Immature natural killer cell (primary cell): ENCODE measurements at regions not wholly inside any gene's neighbourhood (a gene's known extent, or its start where the extent isn't known, plus 50 kb on each side); places are given as distances from the start of the nearest gene placed in this dataset.

ENCODE experiments used
- DNase-seq, 3 donors: peaks; one replicate each; pipeline ENCODE4 v3.0.0; 2022; ENCODE audit warnings: mixed read lengths in 1 of 3
- H3K27ac Mint-ChIP-seq, 6 donors: one replicate each; pipeline ENCODE4 v1.8.0; 2020; ENCODE audit warnings: mixed read lengths in 6 of 6, mild to moderate bottlenecking in 5 of 6, inconsistent platforms in 4 of 6, moderate library complexity in 3 of 6
- H3K27me3 Mint-ChIP-seq, 3 donors: one replicate each; pipeline ENCODE4 v1.8.0; 2020 to 2021; ENCODE audit warnings: low read depth in 3 of 3, mild to moderate bottlenecking in 3 of 3, mixed read lengths in 3 of 3, moderate library complexity in 3 of 3, inconsistent platforms in 1 of 3
- H3K36me3 Mint-ChIP-seq, 3 donors: one replicate each; pipeline ENCODE4 v1.8.0; 2020; ENCODE audit warnings: mixed read lengths in 3 of 3, inconsistent platforms in 2 of 3, mild to moderate bottlenecking in 2 of 3
- H3K4me1 Mint-ChIP-seq, 2 donors: one replicate each; pipeline ENCODE4 v1.8.0; 2020; ENCODE audit warnings: inconsistent platforms in 2 of 2, mild to moderate bottlenecking in 2 of 2, mixed read lengths in 2 of 2, moderate library complexity in 1 of 2
- H3K4me3 Mint-ChIP-seq, 5 donors: one replicate each; pipeline ENCODE4 v1.8.0; 2020; ENCODE audit warnings: mild to moderate bottlenecking in 5 of 5, mixed read lengths in 5 of 5, inconsistent platforms in 3 of 5, moderate library complexity in 3 of 5
- H3K9me3 Mint-ChIP-seq, 6 donors: one replicate each; pipeline ENCODE4 v1.8.0; 2020; ENCODE audit warnings: mild to moderate bottlenecking in 6 of 6, mixed read lengths in 6 of 6, inconsistent platforms in 4 of 6, moderate library complexity in 3 of 6

GRCh38 chr13:68676513-68677115 lies 1431.0 kb upstream of the ATXN8OS start:
- H3K36me3 Mint-ChIP-seq, result no peaks in the 10 kb centered on the region
- H3K9me3 Mint-ChIP-seq, result peaks cover 10 to 39% (median 19%) of the 10 kb centered on the region in 6 donors
- H3K27ac Mint-ChIP-seq, result no peak overlapping the region
- DNase-seq, result no peak
- peaks cover 0 to 1% (median 0%) of the 10 kb centered on the region in 3 donors for H3K27me3 Mint-ChIP-seq
- no peak overlapping the region for H3K4me3 Mint-ChIP-seq
- H3K4me1 Mint-ChIP-seq, result no peaks in the 10 kb centered on the region

GRCh38 chr13:68675209-68675608 lies 1432.4 kb upstream of the ATXN8OS start:
- H3K4me3 Mint-ChIP-seq, result no peak overlapping the region
- no peak for DNase-seq
- no peak overlapping the region for H3K27ac Mint-ChIP-seq
- H3K4me1 Mint-ChIP-seq, result no peaks in the 10 kb centered on the region
- no peaks in the 10 kb centered on the region for H3K36me3 Mint-ChIP-seq
- peaks cover 14 to 44% (median 18%) of the 10 kb centered on the region in 6 donors for H3K9me3 Mint-ChIP-seq
- H3K27me3 Mint-ChIP-seq, result peaks cover 0 to 2% (median 0%) of the 10 kb centered on the region in 3 donors

GRCh38 chr13:68667863-68668262 lies 1437.7 kb upstream of the PCDH9 start:
- H3K27me3 Mint-ChIP-seq, result peaks cover 0 to 2% (median 0%) of the 10 kb centered on the region in 3 donors
- no peak for DNase-seq
- no peak overlapping the region for H3K4me3 Mint-ChIP-seq
- no peaks in the 10 kb centered on the region for H3K36me3 Mint-ChIP-seq
- peaks cover 5 to 27% (median 7%) of the 10 kb centered on the region in 6 donors for H3K9me3 Mint-ChIP-seq
- no peaks in the 10 kb centered on the region for H3K4me1 Mint-ChIP-seq
- no peak overlapping the region for H3K27ac Mint-ChIP-seq

GRCh38 chr13:68666774-68667397 lies 1436.8 kb upstream of the PCDH9 start:
- DNase-seq, result no peak
- no peaks in the 10 kb centered on the region for H3K4me1 Mint-ChIP-seq
- H3K36me3 Mint-ChIP-seq, result no peaks in the 10 kb centered on the region
- peaks cover 5 to 27% (median 7%) of the 10 kb centered on the region in 6 donors for H3K9me3 Mint-ChIP-seq
- H3K27me3 Mint-ChIP-seq, result peaks cover 0 to 2% (median 0%) of the 10 kb centered on the region in 3 donors
- H3K27ac Mint-ChIP-seq, result no peak overlapping the region
- no peak overlapping the region for H3K4me3 Mint-ChIP-seq

GRCh38 chr13:68645814-68646213 lies 1415.7 kb upstream of the PCDH9 start:
- Mint-ChIP-seq H3K27ac (no peak overlapping the region), H3K27me3 (peaks cover 0 to 6% (median 0%) of the 10 kb centered on the region in 3 donors), H3K36me3 (peaks cover 0 to 4% (median 0%) of the 10 kb centered on the region in 3 donors), H3K4me1 (no peaks in the 10 kb centered on the region), H3K4me3 (no peak overlapping the region), H3K9me3 (peaks cover 11 to 42% (median 26%) of the 10 kb centered on the region in 6 donors)
- DNase-seq, result no peak

- Mint-ChIP-seq H3K27me3 (peaks cover 0 to 6% (median 0%) of the 10 kb centered on the region in 3 donors), H3K4me1 (no peaks in the 10 kb centered on the region), H3K4me3 (no peak overlapping the region), H3K27ac (no peak overlapping the region), H3K36me3 (no peaks in the 10 kb centered on the region), H3K9me3 (peaks cover 9 to 38% (median 23%) of the 10 kb centered on the region in 6 donors)
- no peak for DNase-seq
These were observed 1414.5 kb upstream of the PCDH9 start for GRCh38 chr13:68644611-68645010.

GRCh38 chr13:68636784-68637183 lies 1406.6 kb upstream of the PCDH9 start:
- no peak overlapping the region for H3K4me3 Mint-ChIP-seq
- no peaks in the 10 kb centered on the region for H3K36me3 Mint-ChIP-seq
- H3K4me1 Mint-ChIP-seq, result no peaks in the 10 kb centered on the region
- no peak overlapping the region for H3K27ac Mint-ChIP-seq
- H3K27me3 Mint-ChIP-seq, result no peaks in the 10 kb centered on the region
- H3K9me3 Mint-ChIP-seq, result peaks cover 5 to 30% (median 14%) of the 10 kb centered on the region in 6 donors
- no peak for DNase-seq

- Mint-ChIP-seq H3K27ac (no peak overlapping the region), H3K4me3 (no peak overlapping the region), H3K36me3 (peaks cover 0 to 4% (median 0%) of the 10 kb centered on the region in 3 donors), H3K27me3 (peaks cover 0 to 3% (median 0%) of the 10 kb centered on the region in 3 donors), H3K4me1 (no peaks in the 10 kb centered on the region), H3K9me3 (peaks cover 12 to 60% (median 30%) of the 10 kb centered on the region in 6 donors)
- no peak for DNase-seq
These were observed 1398.9 kb upstream of the PCDH9 start for GRCh38 chr13:68628994-68629393.

GRCh38 chr13:68627379-68627778 lies 1397.2 kb upstream of the PCDH9 start:
- Mint-ChIP-seq H3K4me3 (no peak overlapping the region), H3K36me3 (peaks cover 0 to 4% (median 0%) of the 10 kb centered on the region in 3 donors), H3K4me1 (no peaks in the 10 kb centered on the region)

GRCh38 chr13:68616600-68617222 lies 1386.6 kb upstream of the PCDH9 start:
- peaks cover 0 to 3% (median 0%) of the 10 kb centered on the region in 3 donors for H3K27me3 Mint-ChIP-seq
- peaks cover 0 to 6% (median 0%) of the 10 kb centered on the region in 3 donors for H3K36me3 Mint-ChIP-seq
- H3K4me1 Mint-ChIP-seq, result no peaks in the 10 kb centered on the region
- no peak for DNase-seq
- peaks cover 18 to 53% (median 40%) of the 10 kb centered on the region in 6 donors for H3K9me3 Mint-ChIP-seq
- H3K27ac Mint-ChIP-seq, result no peak overlapping the region
- no peak overlapping the region for H3K4me3 Mint-ChIP-seq

More at GRCh38 chr13:68627379-68627778, 1397.2 kb upstream of the PCDH9 start:
- Mint-ChIP-seq H3K27me3 (peaks cover 0 to 3% (median 0%) of the 10 kb centered on the region in 3 donors), H3K9me3 (peaks cover 7 to 56% (median 27%) of the 10 kb centered on the region in 6 donors), H3K27ac (no peak overlapping the region)
- DNase-seq, result no peak

GRCh38 chr13:68609661-68610060 lies 1379.5 kb upstream of the PCDH9 start:
- no peak overlapping the region for H3K27ac Mint-ChIP-seq
- H3K36me3 Mint-ChIP-seq, result no peaks in the 10 kb centered on the region
- no peak overlapping the region for H3K4me3 Mint-ChIP-seq
- no peaks in the 10 kb centered on the region for H3K4me1 Mint-ChIP-seq
- peaks cover 0 to 3% (median 0%) of the 10 kb centered on the region in 3 donors for H3K27me3 Mint-ChIP-seq
- H3K9me3 Mint-ChIP-seq, result peaks cover 6 to 32% (median 20%) of the 10 kb centered on the region in 6 donors
- DNase-seq, result no peak

GRCh38 chr13:68608147-68608546 lies 1378.0 kb upstream of the PCDH9 start:
- DNase-seq, result no peak
- H3K27ac Mint-ChIP-seq, result no peak overlapping the region
- no peak overlapping the region for H3K4me3 Mint-ChIP-seq
- peaks cover 3 to 25% (median 15%) of the 10 kb centered on the region in 6 donors for H3K9me3 Mint-ChIP-seq
- peaks cover 0 to under 1% (median 0%) of the 10 kb centered on the region in 3 donors for H3K27me3 Mint-ChIP-seq
- H3K36me3 Mint-ChIP-seq, result no peaks in the 10 kb centered on the region
- H3K4me1 Mint-ChIP-seq, result no peaks in the 10 kb centered on the region

GRCh38 chr13:68597641-68598040 lies 1367.5 kb upstream of the PCDH9 start:
- no peaks in the 10 kb centered on the region for H3K36me3 Mint-ChIP-seq
- no peak for DNase-seq
- peaks cover 0 to 39% (median 15%) of the 10 kb centered on the region in 6 donors for H3K9me3 Mint-ChIP-seq
- H3K27me3 Mint-ChIP-seq, result no peaks in the 10 kb centered on the region
- no peak overlapping the region for H3K27ac Mint-ChIP-seq
- no peaks in the 10 kb centered on the region for H3K4me1 Mint-ChIP-seq
- no peak overlapping the region for H3K4me3 Mint-ChIP-seq

- no peaks in the 10 kb centered on the region for H3K4me1 Mint-ChIP-seq
- no peak for DNase-seq
- H3K9me3 Mint-ChIP-seq, result peaks cover 10 to 36% (median 22%) of the 10 kb centered on the region in 6 donors
- H3K36me3 Mint-ChIP-seq, result no peaks in the 10 kb centered on the region
- no peak overlapping the region for H3K4me3 Mint-ChIP-seq
- H3K27ac Mint-ChIP-seq, result no peak overlapping the region
- H3K27me3 Mint-ChIP-seq, result peaks cover 0 to 3% (median 2%) of the 10 kb centered on the region in 3 donors
These were observed 1358.5 kb upstream of the PCDH9 start for GRCh38 chr13:68588623-68589022.
